GM12874 (cell line): ENCODE measurements at regions not wholly inside any gene's neighbourhood (a gene's known extent, or its start where the extent isn't known, plus 50 kb on each side); places are given as distances from the start of the nearest gene placed in this dataset.

Experiments used
- TF ChIP-seq, protein P1 (sequence below): IDR thresholded peaks from 2 replicates; pipeline ENCODE4 v1.5.1; 2011; ENCODE audit warnings: low read depth, mild to moderate bottlenecking, control low read depth, low read length, moderate library complexity; ENCODE audit not compliant: insufficient read depth

DNA sequence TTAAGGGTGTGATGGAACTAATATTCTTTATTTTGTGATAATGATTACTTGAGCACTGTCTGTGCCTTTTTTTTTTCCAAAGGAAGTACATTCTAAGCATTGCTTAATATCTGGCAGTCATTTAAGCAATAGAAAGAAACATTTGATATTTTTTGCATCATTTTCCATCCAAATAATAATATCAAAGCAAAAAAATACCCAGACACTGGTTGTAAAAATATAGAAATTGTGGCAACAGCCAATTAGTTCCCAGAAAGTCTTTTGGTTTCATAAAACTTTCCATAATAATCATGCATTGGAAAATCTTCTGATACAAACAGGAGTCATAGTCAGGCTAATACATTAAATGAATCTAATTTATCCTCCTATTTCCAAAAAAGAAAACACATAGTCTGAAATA lies 629.3 kb upstream of the ADAMTS5 start:
- TF ChIP-seq, protein P1, sequence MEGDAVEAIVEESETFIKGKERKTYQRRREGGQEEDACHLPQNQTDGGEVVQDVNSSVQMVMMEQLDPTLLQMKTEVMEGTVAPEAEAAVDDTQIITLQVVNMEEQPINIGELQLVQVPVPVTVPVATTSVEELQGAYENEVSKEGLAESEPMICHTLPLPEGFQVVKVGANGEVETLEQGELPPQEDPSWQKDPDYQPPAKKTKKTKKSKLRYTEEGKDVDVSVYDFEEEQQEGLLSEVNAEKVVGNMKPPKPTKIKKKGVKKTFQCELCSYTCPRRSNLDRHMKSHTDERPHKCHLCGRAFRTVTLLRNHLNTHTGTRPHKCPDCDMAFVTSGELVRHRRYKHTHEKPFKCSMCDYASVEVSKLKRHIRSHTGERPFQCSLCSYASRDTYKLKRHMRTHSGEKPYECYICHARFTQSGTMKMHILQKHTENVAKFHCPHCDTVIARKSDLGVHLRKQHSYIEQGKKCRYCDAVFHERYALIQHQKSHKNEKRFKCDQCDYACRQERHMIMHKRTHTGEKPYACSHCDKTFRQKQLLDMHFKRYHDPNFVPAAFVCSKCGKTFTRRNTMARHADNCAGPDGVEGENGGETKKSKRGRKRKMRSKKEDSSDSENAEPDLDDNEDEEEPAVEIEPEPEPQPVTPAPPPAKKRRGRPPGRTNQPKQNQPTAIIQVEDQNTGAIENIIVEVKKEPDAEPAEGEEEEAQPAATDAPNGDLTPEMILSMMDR: no peak

DNA sequence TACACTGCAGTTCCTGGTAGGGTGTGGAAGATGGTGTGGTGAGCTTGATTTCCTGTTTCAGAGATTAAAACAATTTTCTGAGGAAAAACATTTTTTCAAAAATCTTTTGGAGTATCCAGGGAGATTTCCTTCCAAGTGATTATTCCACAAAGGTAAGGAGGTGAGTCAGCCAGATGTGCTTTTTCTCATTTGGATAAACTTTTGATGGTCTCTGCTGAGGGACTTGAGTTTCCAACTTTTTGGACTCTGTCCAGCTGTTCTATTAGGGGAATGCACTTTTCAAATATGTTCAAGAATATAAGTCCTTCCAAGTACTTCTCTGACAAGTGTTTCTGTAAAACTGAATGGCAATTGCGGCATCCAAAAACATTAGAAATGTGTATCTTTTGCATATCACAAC lies 628.8 kb upstream of the ADAMTS5 start:
- TF ChIP-seq, protein P1: no peak

DNA sequence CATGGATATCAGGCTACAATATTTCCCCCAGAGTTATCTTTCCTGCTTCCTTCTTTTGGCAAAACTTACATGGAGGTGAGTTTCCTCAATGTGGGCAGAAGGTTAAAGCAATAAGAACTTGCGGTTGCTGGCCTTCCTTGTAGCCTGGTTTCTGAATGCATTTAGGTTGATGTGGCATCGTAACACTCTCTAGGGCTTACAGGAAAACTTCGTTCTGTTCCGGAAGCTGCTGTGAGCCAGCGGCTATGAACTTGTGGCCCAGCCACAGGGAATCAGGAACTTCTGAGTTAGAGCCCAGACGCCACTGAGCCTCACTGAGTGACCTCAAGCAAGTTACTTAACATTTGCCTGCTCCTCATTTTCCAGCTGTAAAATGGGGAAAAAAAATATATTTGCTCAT lies 623.4 kb upstream of the ADAMTS5 start:
- TF ChIP-seq, protein P1: no peak

DNA sequence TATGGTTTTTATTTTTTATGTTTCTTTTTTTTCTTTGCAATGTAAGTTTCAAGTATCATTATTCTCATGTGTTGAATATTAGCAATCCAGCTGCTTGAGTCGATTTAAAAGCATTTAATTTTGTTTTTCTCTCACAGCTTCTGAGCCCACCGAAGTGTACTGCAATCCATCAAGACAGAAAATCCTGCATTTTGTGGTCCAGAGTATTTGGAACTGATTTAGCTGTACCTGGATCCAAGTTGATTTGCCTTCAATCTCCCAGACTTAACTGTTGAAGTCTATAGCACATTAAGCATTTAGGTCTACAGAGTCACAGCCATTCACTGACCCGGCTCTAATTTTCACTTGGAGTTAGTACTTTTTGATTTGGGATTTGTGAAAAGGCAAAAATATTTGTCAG lies 622.9 kb upstream of the ADAMTS5 start:
- TF ChIP-seq, protein P1: no peak

DNA sequence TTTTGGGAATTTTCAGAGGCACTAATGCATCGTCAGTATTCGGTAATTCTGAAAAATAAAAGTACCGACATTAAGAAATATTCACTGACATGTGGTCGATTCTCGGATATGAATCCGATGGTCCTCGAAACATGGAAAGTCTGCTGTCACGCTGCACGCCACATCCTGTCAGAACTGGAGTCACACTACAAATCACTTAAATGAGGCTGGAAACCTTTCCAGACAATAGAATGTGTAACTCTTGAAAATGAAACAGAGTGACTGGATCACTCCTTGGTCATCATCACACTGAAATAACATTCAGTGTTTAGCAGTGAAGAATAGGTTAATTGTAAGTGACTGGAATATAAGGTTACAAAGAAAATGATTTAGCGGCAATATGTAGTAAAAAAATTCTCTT lies 620.1 kb upstream of the ADAMTS5 start:
- TF ChIP-seq, protein P1: no peak

DNA sequence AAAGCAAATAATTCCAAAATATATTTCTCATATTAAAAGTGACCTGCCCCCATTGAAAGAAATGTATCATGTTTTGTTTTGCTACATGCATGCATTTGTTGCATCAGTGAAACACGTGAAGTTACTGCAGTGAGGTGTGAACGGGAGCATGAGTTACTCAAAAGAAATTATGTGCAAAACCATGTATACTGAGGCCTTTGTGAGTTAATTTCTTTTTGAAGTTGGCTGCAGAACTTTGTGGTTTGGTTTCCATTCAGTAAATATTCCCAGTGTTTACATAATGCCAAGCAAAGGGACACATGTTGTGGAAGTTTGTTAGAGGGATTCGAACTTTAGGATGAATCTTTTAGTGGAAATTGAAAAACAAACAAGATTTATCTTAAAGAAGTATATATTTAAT lies 619.4 kb upstream of the ADAMTS5 start:
- TF ChIP-seq, protein P1: no peak

DNA sequence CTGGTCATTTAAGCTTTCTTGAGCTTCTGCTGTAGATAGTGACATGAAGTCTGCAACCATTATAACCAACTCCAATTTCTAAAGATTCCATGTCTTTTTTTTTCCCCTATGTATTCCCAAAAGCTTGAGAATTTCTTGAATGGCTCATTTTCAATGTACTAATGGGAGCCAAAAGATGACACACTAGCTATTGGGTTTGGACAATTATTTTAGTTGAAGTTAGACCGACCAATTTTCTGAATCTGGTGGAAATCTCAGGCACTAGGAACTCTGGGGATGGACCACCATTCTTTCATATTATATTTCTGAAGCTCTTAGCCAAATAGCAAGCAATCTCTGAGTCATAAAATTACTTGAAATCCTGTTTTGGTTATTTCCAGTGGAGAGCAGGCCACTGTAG lies 617.4 kb upstream of the ADAMTS5 start:
- TF ChIP-seq, protein P1: no peak

DNA sequence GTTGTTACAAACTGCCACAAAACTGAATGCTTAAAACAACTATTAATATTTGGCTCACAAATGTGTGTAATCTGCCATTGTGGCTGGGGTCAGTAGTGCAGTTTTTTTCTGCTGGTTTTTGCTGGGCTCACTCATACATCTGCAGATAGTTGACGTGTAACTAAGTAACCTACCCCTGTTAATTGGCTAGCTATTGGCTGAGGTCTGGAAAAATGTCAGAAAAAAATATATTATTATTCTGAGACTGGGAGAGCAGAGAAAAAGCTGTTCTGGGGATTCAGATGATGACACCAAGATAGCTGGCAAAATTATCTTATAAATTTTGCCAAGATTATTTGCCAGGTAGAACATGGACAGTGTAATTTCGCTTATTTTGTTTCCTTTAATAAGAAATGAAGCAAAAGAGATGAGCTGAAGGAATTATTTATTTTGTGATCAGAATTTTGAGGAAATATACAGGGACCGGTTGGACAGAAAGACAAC lies 616.1 kb upstream of the ADAMTS5 start:
- TF ChIP-seq, protein P1: no peak
